ENCODE measurements at regions not wholly inside any gene's neighbourhood (a gene's known extent, or its start where the extent isn't known, plus 50 kb on each side); places are given as distances from the start of the nearest gene placed in this dataset.

DNA sequence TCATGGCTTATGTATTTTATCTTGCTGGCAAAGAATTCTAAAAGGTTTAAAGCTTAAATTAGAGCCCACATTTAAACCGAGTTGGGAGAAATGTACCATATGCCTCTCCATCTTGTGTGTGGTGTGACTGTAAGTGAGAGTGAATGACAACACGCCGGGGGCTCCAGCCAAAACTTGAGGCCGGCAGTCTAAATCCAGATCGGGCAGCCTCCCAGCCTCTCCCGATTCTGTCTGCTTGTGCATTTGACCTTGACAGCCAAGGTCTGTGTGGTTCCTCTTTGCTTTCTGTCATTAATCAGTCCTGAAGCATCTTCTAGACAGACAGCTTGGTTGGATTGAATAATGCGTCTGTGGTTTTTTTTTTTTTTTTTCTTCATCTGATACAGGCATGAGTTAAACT, 1093.2 kb upstream of the EEF2KMT start:
- TF ChIP-seq, protein P1, sequence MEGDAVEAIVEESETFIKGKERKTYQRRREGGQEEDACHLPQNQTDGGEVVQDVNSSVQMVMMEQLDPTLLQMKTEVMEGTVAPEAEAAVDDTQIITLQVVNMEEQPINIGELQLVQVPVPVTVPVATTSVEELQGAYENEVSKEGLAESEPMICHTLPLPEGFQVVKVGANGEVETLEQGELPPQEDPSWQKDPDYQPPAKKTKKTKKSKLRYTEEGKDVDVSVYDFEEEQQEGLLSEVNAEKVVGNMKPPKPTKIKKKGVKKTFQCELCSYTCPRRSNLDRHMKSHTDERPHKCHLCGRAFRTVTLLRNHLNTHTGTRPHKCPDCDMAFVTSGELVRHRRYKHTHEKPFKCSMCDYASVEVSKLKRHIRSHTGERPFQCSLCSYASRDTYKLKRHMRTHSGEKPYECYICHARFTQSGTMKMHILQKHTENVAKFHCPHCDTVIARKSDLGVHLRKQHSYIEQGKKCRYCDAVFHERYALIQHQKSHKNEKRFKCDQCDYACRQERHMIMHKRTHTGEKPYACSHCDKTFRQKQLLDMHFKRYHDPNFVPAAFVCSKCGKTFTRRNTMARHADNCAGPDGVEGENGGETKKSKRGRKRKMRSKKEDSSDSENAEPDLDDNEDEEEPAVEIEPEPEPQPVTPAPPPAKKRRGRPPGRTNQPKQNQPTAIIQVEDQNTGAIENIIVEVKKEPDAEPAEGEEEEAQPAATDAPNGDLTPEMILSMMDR (IDR thresholded peaks at IDR 0.05; ENCODE audit: insufficient read depth, low read depth, low read length) = no peak
- H3K36me3 ChIP-seq (ENCODE audit: control insufficient read depth, insufficient read depth, low read length) = no peaks in the 10 kb centered on the region
- CTCF ChIA-PET = no interaction called here
- no peak overlapping the region for H3K4me3 ChIP-seq (ENCODE audit: low read depth, low read length)
- POLR2A ChIA-PET = no interaction called here
- DNase-seq (ENCODE audit: low read depth) = no peak
- H3K27me3 ChIP-seq (ENCODE audit: control insufficient read depth, insufficient read depth, low read length) = no peaks in the 10 kb centered on the region

DNA sequence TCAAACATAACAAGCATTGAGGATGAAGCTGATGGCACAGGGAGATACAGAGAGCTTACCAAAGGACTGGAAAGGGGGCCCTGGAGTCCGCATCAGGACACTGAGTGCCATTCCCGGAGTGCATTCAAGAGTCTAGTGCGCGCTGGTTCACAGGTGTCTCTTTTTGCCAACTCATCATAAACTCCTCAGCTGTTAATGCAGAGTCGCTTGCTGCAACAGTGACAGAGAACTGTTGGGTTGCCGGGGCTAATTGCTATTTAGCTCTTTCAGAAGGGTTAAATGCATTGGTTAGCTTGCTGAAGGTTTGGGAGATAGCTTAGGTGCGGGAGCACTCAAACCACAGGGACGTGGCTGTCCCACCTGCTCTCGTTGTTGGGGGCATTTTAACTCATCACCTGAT, 1091.6 kb upstream of the EEF2KMT start:
- H3K36me3 ChIP-seq (ENCODE audit: control insufficient read depth, insufficient read depth, low read length) = no peaks in the 10 kb centered on the region
- no peaks in the 10 kb centered on the region for H3K27me3 ChIP-seq (ENCODE audit: control insufficient read depth, insufficient read depth, low read length)
- TF ChIP-seq, protein P1 (IDR thresholded peaks at IDR 0.05; ENCODE audit: insufficient read depth, low read depth, low read length) = no peak
- CTCF ChIA-PET = interaction anchor here (1.1 kb wide), 1 partner anchor 14 kb away, joined by 3 read pairs; no protein-coding TSS in a partner anchor
- no peak overlapping the region for H3K4me3 ChIP-seq (ENCODE audit: low read depth, low read length)
- no peak for DNase-seq (ENCODE audit: low read depth)
- POLR2A ChIA-PET = no interaction called here

DNA sequence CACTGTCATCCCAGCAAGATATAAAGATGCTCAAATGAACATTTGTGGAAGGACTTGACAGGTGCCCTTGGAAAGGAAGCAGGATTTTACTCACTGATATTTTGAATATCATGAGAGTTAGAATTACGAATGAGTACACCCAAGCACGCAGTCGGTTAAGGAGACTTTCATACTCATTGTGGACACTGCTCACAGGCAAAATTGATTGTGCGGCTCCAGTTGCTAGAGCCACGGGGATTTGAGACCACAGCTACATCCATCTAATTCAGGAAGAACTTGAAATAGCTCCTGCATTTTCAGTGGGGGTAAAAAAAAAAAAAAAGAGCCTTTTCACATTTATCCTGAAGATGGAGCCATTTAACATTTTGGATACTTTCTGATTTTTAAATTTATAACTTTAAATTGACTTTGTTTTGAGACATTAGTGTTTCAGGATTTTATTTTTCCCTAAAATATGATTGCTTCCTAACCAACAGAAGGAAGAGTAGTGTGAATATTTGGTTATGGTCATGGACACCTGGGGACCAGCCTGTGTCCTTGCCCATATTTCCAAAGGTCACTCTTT, 1080.1 kb upstream of the EEF2KMT start:
- ChIA-PET CTCF (no interaction called here), POLR2A (no interaction called here)
- no peaks in the 10 kb centered on the region for H3K27me3 ChIP-seq (ENCODE audit: control insufficient read depth, insufficient read depth, low read length)
- no peaks in the 10 kb centered on the region for H3K36me3 ChIP-seq (ENCODE audit: control insufficient read depth, insufficient read depth, low read length)
- DNase-seq (ENCODE audit: low read depth) = no peak
- no peak overlapping the region for H3K4me3 ChIP-seq (ENCODE audit: low read depth, low read length)
- TF ChIP-seq, protein P1 (IDR thresholded peaks at IDR 0.05; ENCODE audit: insufficient read depth, low read depth, low read length) = no peak

DNA sequence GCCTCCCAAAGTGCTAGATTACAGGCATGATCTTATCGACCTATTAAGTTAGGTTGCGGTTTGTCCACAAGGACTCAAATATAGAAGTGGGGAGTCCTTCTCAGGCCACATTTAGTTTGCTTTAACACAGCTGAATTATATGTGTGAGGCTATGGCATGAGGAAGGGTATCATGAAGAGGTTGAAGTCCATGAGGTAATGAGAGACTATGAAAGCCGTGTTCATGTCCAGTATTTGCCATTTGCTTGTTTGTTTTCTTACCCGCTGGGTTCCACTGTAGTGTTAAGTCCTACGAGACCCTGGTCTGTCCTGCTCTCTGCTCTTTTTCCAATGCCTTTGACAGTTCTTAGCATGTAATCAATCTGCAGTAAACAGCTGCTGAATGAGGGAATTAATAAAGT, 1072.4 kb upstream of the EEF2KMT start:
- Histone ChIP-seq H3K36me3 (ENCODE audit: control insufficient read depth, insufficient read depth, low read length) (no peaks in the 10 kb centered on the region), H3K27me3 (ENCODE audit: control insufficient read depth, insufficient read depth, low read length) (no peaks in the 10 kb centered on the region), H3K4me3 (ENCODE audit: low read depth, low read length) (no peak overlapping the region)
- DNase-seq (ENCODE audit: low read depth) = no peak
- POLR2A ChIA-PET = no interaction called here
- CTCF ChIA-PET = no interaction called here
- TF ChIP-seq, protein P1 (IDR thresholded peaks at IDR 0.05; ENCODE audit: insufficient read depth, low read depth, low read length) = no peak

DNA sequence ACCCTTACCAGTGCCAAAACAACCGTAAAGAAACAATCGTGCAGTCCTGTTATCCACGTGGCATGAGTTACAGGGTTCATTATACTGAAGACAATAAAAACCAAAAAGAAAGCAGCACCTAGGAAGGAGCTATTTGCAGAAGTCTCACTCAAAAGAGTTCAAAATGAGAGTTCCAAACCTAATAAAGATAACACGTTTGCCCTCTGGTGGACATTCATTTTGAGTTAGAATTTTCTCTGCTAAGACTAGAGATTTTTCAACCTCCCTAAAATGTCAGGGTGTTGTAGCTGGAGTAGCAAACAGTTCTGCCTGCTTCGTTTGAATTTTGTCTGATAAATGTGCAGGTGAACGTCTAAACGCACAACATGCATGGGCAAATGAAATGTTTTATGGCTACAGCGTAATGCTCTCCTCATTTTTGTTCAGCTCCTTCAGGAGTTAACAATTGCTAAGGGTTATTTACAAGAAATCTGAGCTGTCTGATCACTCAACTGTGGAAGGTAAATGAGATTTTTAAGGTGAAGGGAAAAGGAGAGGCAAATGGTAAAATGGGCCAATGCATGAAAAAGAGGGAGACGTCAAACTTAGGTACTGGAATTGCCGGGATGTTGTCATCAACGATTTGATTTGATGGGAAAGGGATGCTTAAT, 1067.9 kb upstream of the EEF2KMT start:
- CTCF ChIA-PET = interaction anchor here (1.1 to 2.0 kb wide), 3 partner anchors 34 to 149 kb away, joined by 4 to 9 read pairs (median 6); no protein-coding TSS in a partner anchor

More for the DNA sequence above, 1067.9 kb upstream of the EEF2KMT start:
- POLR2A ChIA-PET = no interaction called here
- TF ChIP-seq, protein P1 (IDR thresholded peaks at IDR 0.05; ENCODE audit: insufficient read depth, low read depth, low read length) = no peak
- no peaks in the 10 kb centered on the region for H3K27me3 ChIP-seq (ENCODE audit: control insufficient read depth, insufficient read depth, low read length)
- DNase-seq (ENCODE audit: low read depth) = no peak
- H3K4me3 ChIP-seq (ENCODE audit: low read depth, low read length) = no peak overlapping the region
- H3K36me3 ChIP-seq (ENCODE audit: control insufficient read depth, insufficient read depth, low read length) = no peaks in the 10 kb centered on the region
